ENCODE measurements at regions not wholly inside any gene's neighbourhood (a gene's known extent, or its start where the extent isn't known, plus 50 kb on each side); places are given as distances from the start of the nearest gene placed in this dataset.

DNA sequence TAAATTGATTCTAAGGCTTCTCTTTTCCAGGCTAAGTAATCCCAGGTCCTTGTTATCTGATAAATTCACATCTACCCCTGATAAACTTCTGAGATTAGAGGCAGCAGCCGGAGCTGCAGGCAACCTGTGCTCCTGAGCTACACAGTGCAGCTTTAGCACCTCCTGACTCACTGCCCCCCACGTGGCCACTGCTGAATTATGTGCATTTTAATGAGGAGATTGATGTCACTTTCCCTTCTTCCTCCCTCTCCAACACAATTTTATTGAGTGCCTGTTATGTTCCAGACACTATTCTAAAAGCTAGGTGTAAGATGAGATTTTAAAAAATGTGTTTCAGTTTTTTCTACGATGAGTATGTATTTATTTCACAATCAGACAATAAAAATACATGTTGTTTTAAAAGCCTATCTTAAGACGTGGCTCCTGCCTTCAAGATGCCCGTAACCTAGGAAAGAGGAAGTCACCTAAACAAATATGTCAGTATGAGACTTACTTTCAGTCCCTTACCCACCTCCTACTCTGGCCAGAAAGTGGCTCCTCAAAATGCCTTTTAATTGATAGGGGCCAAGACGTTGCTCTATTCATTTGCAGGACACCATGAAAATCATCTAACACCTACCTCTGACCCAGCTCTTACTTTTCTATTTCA lies 161.5 kb upstream of the PFN2 start (continued):
- TF ChIP-seq USF2 (CRISPR knock-in tag; IDR thresholded peaks at IDR 0.05) (no peak), TEAD1 (CRISPR knock-in tag; IDR thresholded peaks at IDR 0.05) (no peak), USF1 (CRISPR knock-in tag; IDR thresholded peaks at IDR 0.05) (no peak), ZNF396 (CRISPR knock-in tag; IDR thresholded peaks at IDR 0.05; ENCODE audit: borderline replicate concordance) (no peak), GTF2I (CRISPR knock-in tag; conservative IDR thresholded peaks at IDR 0.05) (no peak), ZNF425 (CRISPR knock-in tag; conservative IDR thresholded peaks at IDR 0.05) (no peak), FOXP1 (CRISPR knock-in tag; IDR thresholded peaks at IDR 0.05; ENCODE audit: borderline replicate concordance) (no peak)
- TF ChIP-seq, protein P1, sequence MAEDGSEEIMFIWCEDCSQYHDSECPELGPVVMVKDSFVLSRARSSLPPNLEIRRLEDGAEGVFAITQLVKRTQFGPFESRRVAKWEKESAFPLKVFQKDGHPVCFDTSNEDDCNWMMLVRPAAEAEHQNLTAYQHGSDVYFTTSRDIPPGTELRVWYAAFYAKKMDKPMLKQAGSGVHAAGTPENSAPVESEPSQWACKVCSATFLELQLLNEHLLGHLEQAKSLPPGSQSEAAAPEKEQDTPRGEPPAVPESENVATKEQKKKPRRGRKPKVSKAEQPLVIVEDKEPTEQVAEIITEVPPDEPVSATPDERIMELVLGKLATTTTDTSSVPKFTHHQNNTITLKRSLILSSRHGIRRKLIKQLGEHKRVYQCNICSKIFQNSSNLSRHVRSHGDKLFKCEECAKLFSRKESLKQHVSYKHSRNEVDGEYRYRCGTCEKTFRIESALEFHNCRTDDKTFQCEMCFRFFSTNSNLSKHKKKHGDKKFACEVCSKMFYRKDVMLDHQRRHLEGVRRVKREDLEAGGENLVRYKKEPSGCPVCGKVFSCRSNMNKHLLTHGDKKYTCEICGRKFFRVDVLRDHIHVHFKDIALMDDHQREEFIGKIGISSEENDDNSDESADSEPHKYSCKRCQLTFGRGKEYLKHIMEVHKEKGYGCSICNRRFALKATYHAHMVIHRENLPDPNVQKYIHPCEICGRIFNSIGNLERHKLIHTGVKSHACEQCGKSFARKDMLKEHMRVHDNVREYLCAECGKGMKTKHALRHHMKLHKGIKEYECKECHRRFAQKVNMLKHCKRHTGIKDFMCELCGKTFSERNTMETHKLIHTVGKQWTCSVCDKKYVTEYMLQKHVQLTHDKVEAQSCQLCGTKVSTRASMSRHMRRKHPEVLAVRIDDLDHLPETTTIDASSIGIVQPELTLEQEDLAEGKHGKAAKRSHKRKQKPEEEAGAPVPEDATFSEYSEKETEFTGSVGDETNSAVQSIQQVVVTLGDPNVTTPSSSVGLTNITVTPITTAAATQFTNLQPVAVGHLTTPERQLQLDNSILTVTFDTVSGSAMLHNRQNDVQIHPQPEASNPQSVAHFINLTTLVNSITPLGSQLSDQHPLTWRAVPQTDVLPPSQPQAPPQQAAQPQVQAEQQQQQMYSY (CRISPR knock-in tag; IDR thresholded peaks at IDR 0.05), result no peak

DNA sequence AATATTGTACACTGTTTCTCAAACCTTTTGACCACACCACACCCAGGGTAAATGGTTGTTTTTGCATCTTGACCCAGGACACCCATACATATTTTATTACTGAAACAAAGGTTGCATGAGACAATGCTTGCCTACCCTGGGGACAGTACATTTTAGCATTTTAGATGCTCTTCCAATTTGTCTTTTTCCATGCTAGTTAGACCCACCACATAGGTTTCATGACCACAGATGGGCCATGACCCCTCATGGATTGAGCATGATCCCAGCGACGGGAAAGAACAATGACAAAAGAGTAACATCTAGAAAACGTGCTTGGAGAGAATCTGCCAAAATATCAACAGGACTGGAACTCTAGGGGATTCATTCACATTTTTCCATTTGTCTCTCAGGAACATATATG lies 161.0 kb upstream of the PFN2 start:
- CTCF ChIA-PET, result interaction anchor here (1.6 kb wide), 1 partner anchor 52 kb away, joined by 12 read pairs; no protein-coding TSS in a partner anchor
- no peaks in the 10 kb centered on the region for H3K36me3 Mint-ChIP-seq
- H3K27ac Mint-ChIP-seq, result no peak overlapping the region
- no peak for ATAC-seq
- peaks cover 5% of the 10 kb centered on the region for H3K27me3 Mint-ChIP-seq (ENCODE audit: low read depth)
- no peak overlapping the region for H3K4me3 Mint-ChIP-seq
- POLR2A ChIA-PET, result no interaction called here
- H3K4me1 Mint-ChIP-seq, result peaks cover 42% of the 10 kb centered on the region
- DNase-seq (ENCODE audit: low spot score), result no peak
- peaks cover 11% of the 10 kb centered on the region; the same call in 1 of the 2 replicates for H3K9me3 Mint-ChIP-seq
- TF ChIP-seq NR2C2 (CRISPR knock-in tag; IDR thresholded peaks at IDR 0.05) (no peak), RORB (CRISPR knock-in tag; IDR thresholded peaks at IDR 0.05) (no peak), NFE2L1 (CRISPR knock-in tag; IDR thresholded peaks at IDR 0.05) (no peak), STAT6 (CRISPR knock-in tag; conservative IDR thresholded peaks at IDR 0.05; ENCODE audit: low read depth) (no peak), E2F4 (CRISPR knock-in tag; IDR thresholded peaks at IDR 0.05; ENCODE audit: borderline replicate concordance, low read depth) (no peak), ZNF317 (CRISPR knock-in tag; IDR thresholded peaks at IDR 0.05; ENCODE audit: borderline replicate concordance, low read depth) (no peak), MYBL2 (CRISPR knock-in tag; IDR thresholded peaks at IDR 0.05) (no peak), TP53 (CRISPR knock-in tag; IDR thresholded peaks at IDR 0.05) (no peak), PRRX2 (CRISPR knock-in tag; IDR thresholded peaks at IDR 0.05) (no peak), SOX15 (CRISPR knock-in tag; IDR thresholded peaks at IDR 0.05) (no peak), NFATC4 (CRISPR knock-in tag; IDR thresholded peaks at IDR 0.05) (no peak)
- TF ChIP-seq, protein P2, sequence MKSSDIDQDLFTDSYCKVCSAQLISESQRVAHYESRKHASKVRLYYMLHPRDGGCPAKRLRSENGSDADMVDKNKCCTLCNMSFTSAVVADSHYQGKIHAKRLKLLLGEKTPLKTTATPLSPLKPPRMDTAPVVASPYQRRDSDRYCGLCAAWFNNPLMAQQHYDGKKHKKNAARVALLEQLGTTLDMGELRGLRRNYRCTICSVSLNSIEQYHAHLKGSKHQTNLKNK (CRISPR knock-in tag; IDR thresholded peaks at IDR 0.05), result no peak
- TF ChIP-seq, protein P3, sequence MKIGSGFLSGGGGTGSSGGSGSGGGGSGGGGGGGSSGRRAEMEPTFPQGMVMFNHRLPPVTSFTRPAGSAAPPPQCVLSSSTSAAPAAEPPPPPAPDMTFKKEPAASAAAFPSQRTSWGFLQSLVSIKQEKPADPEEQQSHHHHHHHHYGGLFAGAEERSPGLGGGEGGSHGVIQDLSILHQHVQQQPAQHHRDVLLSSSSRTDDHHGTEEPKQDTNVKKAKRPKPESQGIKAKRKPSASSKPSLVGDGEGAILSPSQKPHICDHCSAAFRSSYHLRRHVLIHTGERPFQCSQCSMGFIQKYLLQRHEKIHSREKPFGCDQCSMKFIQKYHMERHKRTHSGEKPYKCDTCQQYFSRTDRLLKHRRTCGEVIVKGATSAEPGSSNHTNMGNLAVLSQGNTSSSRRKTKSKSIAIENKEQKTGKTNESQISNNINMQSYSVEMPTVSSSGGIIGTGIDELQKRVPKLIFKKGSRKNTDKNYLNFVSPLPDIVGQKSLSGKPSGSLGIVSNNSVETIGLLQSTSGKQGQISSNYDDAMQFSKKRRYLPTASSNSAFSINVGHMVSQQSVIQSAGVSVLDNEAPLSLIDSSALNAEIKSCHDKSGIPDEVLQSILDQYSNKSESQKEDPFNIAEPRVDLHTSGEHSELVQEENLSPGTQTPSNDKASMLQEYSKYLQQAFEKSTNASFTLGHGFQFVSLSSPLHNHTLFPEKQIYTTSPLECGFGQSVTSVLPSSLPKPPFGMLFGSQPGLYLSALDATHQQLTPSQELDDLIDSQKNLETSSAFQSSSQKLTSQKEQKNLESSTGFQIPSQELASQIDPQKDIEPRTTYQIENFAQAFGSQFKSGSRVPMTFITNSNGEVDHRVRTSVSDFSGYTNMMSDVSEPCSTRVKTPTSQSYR (CRISPR knock-in tag; IDR thresholded peaks at IDR 0.05), result no peak
